ENCODE measurements at regions not wholly inside any gene's neighbourhood (a gene's known extent, or its start where the extent isn't known, plus 50 kb on each side); places are given as distances from the start of the nearest gene placed in this dataset.

DNA sequence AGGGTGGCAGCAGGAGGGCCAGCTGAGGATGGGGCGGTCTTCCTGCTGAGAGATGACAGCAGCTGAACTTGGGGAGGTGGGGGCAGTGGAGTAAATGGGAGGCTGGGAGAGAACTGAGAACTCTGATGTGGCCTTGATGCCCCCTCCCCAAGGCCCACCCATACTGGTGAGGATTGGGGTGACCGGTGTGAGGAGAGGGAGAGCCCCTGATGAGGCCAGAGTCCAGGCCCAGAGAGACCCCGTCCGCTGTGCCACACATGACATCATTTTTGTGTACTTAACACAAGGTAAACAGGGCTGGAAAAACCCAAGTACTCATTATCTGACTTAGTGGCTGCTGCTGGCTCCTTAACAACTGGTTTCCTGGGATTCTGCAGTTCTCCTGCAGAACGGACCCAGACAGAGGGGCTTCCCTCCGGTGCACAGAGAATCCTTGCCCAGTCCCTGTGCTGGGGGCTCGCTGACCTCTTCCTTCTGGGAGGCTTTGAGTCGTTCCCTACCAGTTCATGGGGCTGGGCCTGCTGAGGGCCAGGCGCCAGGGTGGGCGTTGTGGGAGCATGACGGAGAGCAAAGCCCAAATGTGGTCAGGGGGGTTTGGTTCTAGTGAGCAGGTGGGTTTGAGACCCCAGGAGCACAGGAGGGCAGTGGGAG, 207.6 kb downstream of the RAB11FIP4 start (continued):
- no peak for TF ChIP-seq MEIS1 (CRISPR knock-in tag; IDR thresholded peaks at IDR 0.05; ENCODE audit: borderline replicate concordance)
- TF ChIP-seq ZNF585B (tag by site-specific recombination; IDR thresholded peaks at IDR 0.05), result no peak

DNA sequence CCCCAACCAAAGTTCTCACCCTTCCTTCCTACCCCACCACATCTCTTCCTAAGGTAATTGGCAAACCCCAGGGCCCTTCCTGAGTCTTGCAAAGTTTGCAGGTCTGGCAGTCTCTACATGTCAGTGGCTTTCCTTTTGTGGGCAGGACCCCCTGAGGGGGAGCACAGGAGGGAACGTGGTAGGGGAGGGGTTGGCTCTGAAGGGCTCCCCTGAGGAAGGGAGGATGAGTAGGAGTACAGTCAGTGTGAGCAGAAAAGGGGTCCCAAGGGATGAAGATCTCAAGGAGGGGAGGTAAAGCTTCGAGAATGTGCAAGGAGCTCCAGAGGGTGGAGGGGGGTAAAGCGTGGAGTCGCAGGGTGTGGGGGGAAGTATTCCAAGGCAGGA, 206.9 kb downstream of the RAB11FIP4 start:
- H3K4me3 ChIP-seq (ENCODE audit: low read depth, low read length), result no peak overlapping the region
- H3K27ac ChIP-seq (ENCODE audit: extremely low read depth, low read depth, low read length), result no peak overlapping the region
- POLR2A ChIA-PET, result no interaction called here
- H3K9me3 ChIP-seq (ENCODE audit: control insufficient read depth, insufficient read depth, low read depth, low read length), result no peaks in the 10 kb centered on the region
- CTCF ChIA-PET, result no interaction called here
- no peaks in the 10 kb centered on the region for H3K36me3 ChIP-seq (ENCODE audit: control insufficient read depth in 2 of 2, insufficient read depth in 1 of 2, low read length in 2 of 2)
- no peak for TF ChIP-seq ZNF548 (tag by site-specific recombination; IDR thresholded peaks at IDR 0.05)
- peak; percentile 80 for TF ChIP-seq ZIC2 (tag by site-specific recombination; IDR thresholded peaks at IDR 0.05)
- no peak for TF ChIP-seq ZFP69B (tag by site-specific recombination; IDR thresholded peaks at IDR 0.05)
- H3K4me1 ChIP-seq (ENCODE audit: control insufficient read depth, insufficient read depth, low read length), result no peaks in the 10 kb centered on the region

DNA sequence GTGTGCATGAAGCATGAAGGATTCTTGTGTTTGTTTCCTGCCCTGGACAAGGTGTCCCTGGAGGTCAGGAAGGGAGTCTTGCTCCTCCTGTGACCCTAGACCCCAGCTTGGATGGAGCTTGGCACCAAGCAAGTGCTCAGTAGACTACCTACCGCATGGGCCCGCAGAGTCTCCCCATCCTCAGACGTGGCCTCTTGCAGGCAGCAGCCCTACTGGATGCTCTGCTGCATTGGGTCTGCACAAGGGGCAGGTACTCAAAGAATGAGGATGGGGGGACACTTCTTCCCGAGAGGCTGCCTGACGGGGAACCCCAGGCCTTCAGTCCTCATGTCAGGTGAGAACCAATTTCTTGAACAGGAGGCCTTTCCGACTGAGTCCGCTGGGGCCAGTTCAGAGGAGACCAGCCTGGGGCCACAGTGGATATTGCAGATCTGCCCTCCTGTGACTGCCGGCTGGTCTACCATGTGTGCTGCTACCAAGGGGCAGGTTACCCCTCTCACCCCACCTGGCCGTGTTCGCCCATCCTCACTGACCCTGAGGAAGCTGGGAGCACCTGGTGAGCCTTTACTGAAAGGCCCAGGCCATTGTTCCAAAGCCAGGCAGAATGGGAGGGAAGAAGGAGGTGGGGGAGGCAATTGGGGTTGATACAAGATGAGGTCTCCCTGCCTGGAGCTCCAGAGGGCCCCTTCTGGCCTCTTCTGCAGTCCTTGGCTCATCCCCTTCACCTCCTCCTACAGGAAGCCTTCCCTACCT, 206.3 kb downstream of the RAB11FIP4 start:
- POLR2A ChIA-PET, result no interaction called here
- CTCF ChIA-PET, result no interaction called here
- no peak for TF ChIP-seq ZNF423 (tag by site-specific recombination; IDR thresholded peaks at IDR 0.05)
- no peak for TF ChIP-seq ZNF600 (tag by site-specific recombination; IDR thresholded peaks at IDR 0.05)
- TF ChIP-seq ZNF248 (tag by site-specific recombination; IDR thresholded peaks at IDR 0.05), result no peak
- no peak for TF ChIP-seq ZNF37A (tag by site-specific recombination; IDR thresholded peaks at IDR 0.05)
- no peak for TF ChIP-seq ZFP69B (tag by site-specific recombination; IDR thresholded peaks at IDR 0.05)
- no peak for TF ChIP-seq REPIN1 (tag by site-specific recombination; IDR thresholded peaks at IDR 0.05; ENCODE audit: low read depth)
- no peak for TF ChIP-seq ZBTB48 (tag by site-specific recombination; IDR thresholded peaks at IDR 0.05)
- no peak for TF ChIP-seq ZNF768 (tag by site-specific recombination; IDR thresholded peaks at IDR 0.05)
- TF ChIP-seq ZNF341 (tag by site-specific recombination; IDR thresholded peaks at IDR 0.05; ENCODE audit: low read depth), result no peak
- TF ChIP-seq, protein P1, sequence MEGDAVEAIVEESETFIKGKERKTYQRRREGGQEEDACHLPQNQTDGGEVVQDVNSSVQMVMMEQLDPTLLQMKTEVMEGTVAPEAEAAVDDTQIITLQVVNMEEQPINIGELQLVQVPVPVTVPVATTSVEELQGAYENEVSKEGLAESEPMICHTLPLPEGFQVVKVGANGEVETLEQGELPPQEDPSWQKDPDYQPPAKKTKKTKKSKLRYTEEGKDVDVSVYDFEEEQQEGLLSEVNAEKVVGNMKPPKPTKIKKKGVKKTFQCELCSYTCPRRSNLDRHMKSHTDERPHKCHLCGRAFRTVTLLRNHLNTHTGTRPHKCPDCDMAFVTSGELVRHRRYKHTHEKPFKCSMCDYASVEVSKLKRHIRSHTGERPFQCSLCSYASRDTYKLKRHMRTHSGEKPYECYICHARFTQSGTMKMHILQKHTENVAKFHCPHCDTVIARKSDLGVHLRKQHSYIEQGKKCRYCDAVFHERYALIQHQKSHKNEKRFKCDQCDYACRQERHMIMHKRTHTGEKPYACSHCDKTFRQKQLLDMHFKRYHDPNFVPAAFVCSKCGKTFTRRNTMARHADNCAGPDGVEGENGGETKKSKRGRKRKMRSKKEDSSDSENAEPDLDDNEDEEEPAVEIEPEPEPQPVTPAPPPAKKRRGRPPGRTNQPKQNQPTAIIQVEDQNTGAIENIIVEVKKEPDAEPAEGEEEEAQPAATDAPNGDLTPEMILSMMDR (tag by site-specific recombination; IDR thresholded peaks at IDR 0.05), result no peak
- Histone ChIP-seq H3K9me3 (ENCODE audit: control insufficient read depth, insufficient read depth, low read depth, low read length) (no peaks in the 10 kb centered on the region), H3K27ac (ENCODE audit: extremely low read depth, low read depth, low read length) (no peak overlapping the region), H3K36me3 (ENCODE audit: control insufficient read depth in 2 of 2, insufficient read depth in 1 of 2, low read length in 2 of 2) (no peaks in the 10 kb centered on the region), H3K4me3 (ENCODE audit: low read depth, low read length) (no peak overlapping the region), H3K4me1 (ENCODE audit: control insufficient read depth, insufficient read depth, low read length) (no peaks in the 10 kb centered on the region)

DNA sequence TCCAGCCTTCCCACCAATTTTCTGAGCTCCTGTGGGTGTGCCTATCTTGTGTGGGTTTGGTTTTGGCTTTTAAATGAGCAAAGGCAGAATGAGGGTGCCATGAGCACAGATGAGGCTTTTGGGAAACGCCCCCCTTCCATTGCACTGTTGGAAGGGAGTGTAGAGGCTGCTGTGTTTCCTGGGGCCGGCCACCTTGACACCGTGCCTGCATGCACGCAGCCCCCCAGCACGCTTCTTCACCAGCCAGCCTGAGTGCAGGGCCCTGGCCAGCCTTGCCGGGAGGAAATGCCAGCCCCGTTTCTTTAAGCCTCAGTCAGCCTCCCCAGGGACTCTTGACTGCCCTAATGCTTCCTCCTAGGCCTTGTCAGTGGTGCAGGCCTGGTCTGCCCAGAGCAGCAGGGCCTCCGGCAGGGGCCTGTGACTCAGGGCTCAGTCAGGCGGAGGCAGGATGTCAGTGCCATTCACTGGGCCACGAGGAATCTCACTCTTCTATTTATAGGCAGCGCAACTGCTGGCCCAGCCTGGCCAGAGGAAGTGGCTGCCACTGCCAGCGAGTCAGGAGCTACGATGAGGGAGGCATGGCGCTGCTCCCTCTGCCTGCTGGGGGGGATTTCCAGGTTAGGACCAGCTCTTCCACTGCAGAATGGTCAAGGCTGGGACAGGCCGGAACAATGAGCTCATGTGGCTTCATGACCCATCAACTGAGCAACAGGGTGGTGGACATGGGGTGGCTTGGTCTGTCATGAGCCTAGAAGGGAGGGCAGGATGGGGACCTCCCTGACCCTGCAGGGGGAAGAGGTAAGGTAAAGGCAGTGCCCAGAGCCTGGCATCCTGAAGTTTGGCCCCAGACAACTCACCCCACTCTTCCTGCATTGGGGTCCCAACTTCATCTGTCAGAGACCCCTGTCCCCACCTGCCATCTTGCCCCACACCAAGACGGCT, 205.2 kb downstream of the RAB11FIP4 start:
- H3K27ac ChIP-seq (ENCODE audit: extremely low read depth, low read depth, low read length), result no peak overlapping the region
- no peaks in the 10 kb centered on the region for H3K4me1 ChIP-seq (ENCODE audit: control insufficient read depth, insufficient read depth, low read length)
- no peak overlapping the region for H3K4me3 ChIP-seq (ENCODE audit: low read depth, low read length)
- ChIA-PET POLR2A (no interaction called here), CTCF (no interaction called here)
- H3K36me3 ChIP-seq (ENCODE audit: control insufficient read depth in 2 of 2, insufficient read depth in 1 of 2, low read length in 2 of 2), result no peaks in the 10 kb centered on the region
- H3K9me3 ChIP-seq (ENCODE audit: control insufficient read depth, insufficient read depth, low read depth, low read length), result no peaks in the 10 kb centered on the region
- TF ChIP-seq ZIC2 (tag by site-specific recombination; IDR thresholded peaks at IDR 0.05) (peak; percentile 61), ZNF521 (tag by site-specific recombination; IDR thresholded peaks at IDR 0.05) (no peak), ZXDB (tag by site-specific recombination; IDR thresholded peaks at IDR 0.05) (no peak), ZNF302 (tag by site-specific recombination; IDR thresholded peaks at IDR 0.05; ENCODE audit: low read depth) (no peak), ZNF473 (tag by site-specific recombination; IDR thresholded peaks at IDR 0.05) (no peak), ZNF2 (tag by site-specific recombination; IDR thresholded peaks at IDR 0.05) (no peak), ZBTB1 (tag by site-specific recombination; IDR thresholded peaks at IDR 0.05) (no peak), ZFHX2 (tag by site-specific recombination; conservative IDR thresholded peaks at IDR 0.05) (peak; percentile 29; the same call in 1 of the 2 replicates), ZNF830 (tag by site-specific recombination; IDR thresholded peaks at IDR 0.05; ENCODE audit: low read depth) (no peak)
- TF ChIP-seq, protein P2, sequence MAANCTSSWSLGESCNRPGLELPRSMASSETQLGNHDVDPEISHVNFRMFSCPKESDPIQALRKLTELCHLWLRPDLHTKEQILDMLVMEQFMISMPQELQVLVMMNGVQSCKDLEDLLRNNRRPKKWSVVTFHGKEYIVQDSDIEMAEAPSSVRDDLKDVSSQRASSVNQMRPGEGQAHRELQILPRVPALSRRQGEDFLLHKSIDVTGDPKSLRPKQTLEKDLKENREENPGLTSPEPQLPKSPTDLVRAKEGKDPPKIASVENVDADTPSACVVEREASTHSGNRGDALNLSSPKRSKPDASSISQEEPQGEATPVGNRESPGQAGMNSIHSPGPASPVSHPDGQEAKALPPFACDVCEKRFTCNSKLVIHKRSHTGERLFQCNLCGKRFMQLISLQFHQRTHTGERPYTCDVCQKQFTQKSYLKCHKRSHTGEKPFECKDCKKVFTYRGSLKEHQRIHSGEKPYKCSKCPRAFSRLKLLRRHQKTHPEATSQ (tag by site-specific recombination; IDR thresholded peaks at IDR 0.05), result no peak
- TF ChIP-seq, protein P3, sequence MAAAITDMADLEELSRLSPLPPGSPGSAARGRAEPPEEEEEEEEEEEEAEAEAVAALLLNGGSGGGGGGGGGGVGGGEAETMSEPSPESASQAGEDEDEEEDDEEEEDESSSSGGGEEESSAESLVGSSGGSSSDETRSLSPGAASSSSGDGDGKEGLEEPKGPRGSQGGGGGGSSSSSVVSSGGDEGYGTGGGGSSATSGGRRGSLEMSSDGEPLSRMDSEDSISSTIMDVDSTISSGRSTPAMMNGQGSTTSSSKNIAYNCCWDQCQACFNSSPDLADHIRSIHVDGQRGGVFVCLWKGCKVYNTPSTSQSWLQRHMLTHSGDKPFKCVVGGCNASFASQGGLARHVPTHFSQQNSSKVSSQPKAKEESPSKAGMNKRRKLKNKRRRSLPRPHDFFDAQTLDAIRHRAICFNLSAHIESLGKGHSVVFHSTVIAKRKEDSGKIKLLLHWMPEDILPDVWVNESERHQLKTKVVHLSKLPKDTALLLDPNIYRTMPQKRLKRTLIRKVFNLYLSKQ (tag by site-specific recombination; IDR thresholded peaks at IDR 0.05; ENCODE audit: borderline replicate concordance), result no peak

Data from HEK293 (cell line).